ENCODE measurements at regions not wholly inside any gene's neighbourhood (a gene's known extent, or its start where the extent isn't known, plus 50 kb on each side); places are given as distances from the start of the nearest gene placed in this dataset.
A peak's percentile ranks its signal among the peaks of the same experiment; 100 is the strongest.

DNA sequence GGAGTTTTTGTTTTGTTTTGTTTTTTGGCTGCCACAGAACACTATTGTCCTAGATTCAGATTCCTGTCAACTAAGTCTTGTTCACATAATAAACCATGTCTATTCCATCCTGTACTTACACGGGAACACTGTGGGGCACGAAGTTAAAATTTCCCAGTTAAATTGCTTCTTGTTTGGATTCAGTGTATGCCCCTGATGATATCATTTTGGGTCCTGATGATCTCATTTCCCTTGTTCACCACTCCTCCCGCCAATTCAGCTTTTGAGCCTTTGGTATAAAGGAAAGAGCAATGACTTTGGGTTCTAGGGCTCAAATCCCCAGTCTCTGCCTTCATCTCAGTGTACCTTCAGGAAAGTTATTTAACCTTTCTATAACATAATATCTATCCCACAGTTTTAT lies 333.5 kb downstream of the FBXW7 start:
- DNase-seq: no peak
- Histone ChIP-seq H3K27me3 (no peaks in the 10 kb centered on the region), H3K4me3 (no peak overlapping the region), H3K4me1 (no peaks in the 10 kb centered on the region), H3K36me3 (no peaks in the 10 kb centered on the region), H3K9me3 (no peaks in the 10 kb centered on the region), H3K27ac (no peak overlapping the region)
- no peak for TF ChIP-seq POLR2A (IDR thresholded peaks at IDR 0.05)
- TF ChIP-seq, protein P1, sequence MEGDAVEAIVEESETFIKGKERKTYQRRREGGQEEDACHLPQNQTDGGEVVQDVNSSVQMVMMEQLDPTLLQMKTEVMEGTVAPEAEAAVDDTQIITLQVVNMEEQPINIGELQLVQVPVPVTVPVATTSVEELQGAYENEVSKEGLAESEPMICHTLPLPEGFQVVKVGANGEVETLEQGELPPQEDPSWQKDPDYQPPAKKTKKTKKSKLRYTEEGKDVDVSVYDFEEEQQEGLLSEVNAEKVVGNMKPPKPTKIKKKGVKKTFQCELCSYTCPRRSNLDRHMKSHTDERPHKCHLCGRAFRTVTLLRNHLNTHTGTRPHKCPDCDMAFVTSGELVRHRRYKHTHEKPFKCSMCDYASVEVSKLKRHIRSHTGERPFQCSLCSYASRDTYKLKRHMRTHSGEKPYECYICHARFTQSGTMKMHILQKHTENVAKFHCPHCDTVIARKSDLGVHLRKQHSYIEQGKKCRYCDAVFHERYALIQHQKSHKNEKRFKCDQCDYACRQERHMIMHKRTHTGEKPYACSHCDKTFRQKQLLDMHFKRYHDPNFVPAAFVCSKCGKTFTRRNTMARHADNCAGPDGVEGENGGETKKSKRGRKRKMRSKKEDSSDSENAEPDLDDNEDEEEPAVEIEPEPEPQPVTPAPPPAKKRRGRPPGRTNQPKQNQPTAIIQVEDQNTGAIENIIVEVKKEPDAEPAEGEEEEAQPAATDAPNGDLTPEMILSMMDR (IDR thresholded peaks at IDR 0.05): no peak
- intact Hi-C loops (cut with DNase I; ENCODE audit: low total_unique reads): no loop called here

DNA sequence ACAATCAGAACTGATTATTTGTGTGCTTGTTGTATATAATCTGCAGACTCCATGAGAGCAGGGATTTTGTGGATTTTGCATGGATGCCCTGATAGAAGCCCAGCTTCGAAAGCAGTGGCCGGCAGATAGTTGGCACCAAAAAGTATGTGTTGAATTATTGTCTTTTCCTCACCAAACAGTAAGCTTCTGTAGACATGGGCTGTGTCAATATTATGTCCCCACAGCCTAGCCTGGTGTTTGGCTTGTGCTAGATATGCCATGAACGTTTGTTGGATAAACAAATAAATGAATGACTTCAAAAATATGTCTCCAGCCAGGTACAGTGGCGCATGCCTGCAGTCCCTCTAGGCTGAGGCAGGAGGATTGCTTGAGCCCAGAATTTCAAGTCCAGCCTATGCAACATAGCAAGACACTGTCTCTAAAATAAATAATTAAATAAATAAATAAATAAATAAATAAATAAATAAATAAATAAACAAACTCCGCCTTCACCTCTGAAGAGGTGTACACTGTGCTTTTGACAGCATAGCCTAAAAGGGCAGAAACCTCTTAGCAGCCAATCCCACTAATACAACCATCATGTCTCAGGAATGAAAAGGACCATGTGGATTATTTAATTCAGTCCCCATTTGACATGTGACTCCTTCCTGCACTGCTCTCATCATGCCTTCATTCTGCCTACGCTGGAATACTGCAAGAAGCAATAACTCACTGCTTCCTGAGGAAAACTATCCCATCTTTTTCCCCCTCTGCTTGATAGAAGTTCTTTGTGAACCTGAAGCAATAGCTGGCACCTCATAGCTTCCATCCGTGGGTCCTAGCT lies 335.2 kb downstream of the FBXW7 start:
- intact Hi-C loops (cut with DNase I; ENCODE audit: low total_unique reads): no loop called here
- TF ChIP-seq, protein P1 (IDR thresholded peaks at IDR 0.05): no peak
- no peak for TF ChIP-seq POLR2A (IDR thresholded peaks at IDR 0.05)
- H3K4me3 ChIP-seq: no peak overlapping the region
- no peaks in the 10 kb centered on the region for H3K9me3 ChIP-seq
- no peaks in the 10 kb centered on the region for H3K27me3 ChIP-seq
- H3K27ac ChIP-seq: no peak overlapping the region
- DNase-seq: no peak
- no peaks in the 10 kb centered on the region for H3K4me1 ChIP-seq
- H3K36me3 ChIP-seq: no peaks in the 10 kb centered on the region

DNA sequence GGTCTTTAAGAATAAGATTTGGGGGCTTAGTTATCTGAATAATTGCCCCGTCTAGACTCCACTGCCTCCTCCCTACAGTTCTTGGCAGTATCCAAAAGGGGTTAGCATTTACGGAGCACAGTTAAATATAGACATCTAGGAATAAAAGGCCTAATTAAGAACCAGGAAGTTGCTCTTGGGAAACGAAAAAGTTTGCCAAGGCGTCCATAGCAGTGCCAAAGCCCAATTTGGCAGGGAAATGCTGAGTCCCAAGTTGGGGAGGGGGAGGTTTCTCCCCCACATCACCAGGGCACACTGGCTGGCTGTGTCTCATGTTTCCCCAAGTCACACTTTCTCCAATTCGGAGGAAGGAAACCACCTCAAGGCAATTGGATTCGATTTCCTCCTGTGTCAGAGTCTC lies 338.7 kb downstream of the FBXW7 start:
- Histone ChIP-seq H3K27me3 (no peaks in the 10 kb centered on the region), H3K27ac (peak overlapping the region in 1 of 2 donors; percentile 37), H3K36me3 (no peaks in the 10 kb centered on the region), H3K9me3 (no peaks in the 10 kb centered on the region), H3K4me3 (no peak overlapping the region), H3K4me1 (no peaks in the 10 kb centered on the region)
- no peak for DNase-seq
- TF ChIP-seq, protein P1 (IDR thresholded peaks at IDR 0.05): no peak
- TF ChIP-seq POLR2A (IDR thresholded peaks at IDR 0.05): no peak
- intact Hi-C loops (cut with DNase I; ENCODE audit: low total_unique reads): no loop called here

DNA sequence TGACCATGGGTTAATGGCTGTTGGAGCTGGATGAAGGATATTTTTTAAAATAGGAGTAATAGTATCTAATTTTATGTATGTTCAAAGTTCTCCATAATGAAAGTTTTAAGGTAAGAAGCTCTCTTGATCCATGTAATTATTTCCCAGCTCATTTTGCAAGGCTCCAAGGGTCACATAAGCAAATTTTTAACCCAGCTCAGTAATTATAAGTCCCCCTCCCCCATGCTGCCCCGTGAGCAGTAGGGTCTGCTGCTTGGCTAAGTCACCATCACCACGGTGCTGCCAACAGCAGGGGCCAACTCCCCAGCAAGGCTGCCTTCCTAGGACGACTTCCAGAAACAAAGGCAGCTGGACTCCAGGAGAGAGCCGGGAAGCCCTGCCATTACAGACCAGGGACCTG lies 340.0 kb downstream of the FBXW7 start:
- no peak for DNase-seq
- no peaks in the 10 kb centered on the region for H3K9me3 ChIP-seq
- no peak overlapping the region for H3K27ac ChIP-seq
- no peak for TF ChIP-seq POLR2A (IDR thresholded peaks at IDR 0.05)
- TF ChIP-seq, protein P1 (IDR thresholded peaks at IDR 0.05): no peak
- intact Hi-C loops (cut with DNase I; ENCODE audit: low total_unique reads): no loop called here
- no peaks in the 10 kb centered on the region for H3K36me3 ChIP-seq
- H3K27me3 ChIP-seq: no peaks in the 10 kb centered on the region
- no peaks in the 10 kb centered on the region for H3K4me1 ChIP-seq
- no peak overlapping the region for H3K4me3 ChIP-seq

DNA sequence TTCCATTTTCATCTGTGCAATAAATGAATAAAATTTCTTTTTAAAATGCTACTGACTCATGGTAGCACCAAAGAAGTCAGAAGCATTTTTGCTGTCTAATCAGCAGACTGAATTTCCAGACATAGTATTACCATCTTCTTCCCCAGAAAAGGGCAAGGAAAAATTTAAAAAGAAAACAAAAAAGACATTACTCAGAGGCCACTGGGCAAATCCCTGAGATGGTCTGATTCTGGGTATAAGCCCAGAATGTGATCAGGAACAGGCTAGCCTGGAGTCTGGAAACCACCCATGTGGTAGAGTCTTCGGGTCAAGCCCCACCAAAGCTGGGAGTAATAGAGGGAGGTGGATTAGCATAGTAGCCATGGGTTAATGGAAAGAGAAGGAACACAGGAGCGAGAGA lies 342.8 kb downstream of the FBXW7 start:
- intact Hi-C loops (cut with DNase I; ENCODE audit: low total_unique reads): no loop called here
- H3K4me1 ChIP-seq: no peaks in the 10 kb centered on the region
- DNase-seq: no peak
- no peaks in the 10 kb centered on the region for H3K27me3 ChIP-seq
- TF ChIP-seq, protein P1 (IDR thresholded peaks at IDR 0.05): no peak
- no peak for TF ChIP-seq POLR2A (IDR thresholded peaks at IDR 0.05)
- H3K4me3 ChIP-seq: no peak overlapping the region
- H3K36me3 ChIP-seq: no peaks in the 10 kb centered on the region
- H3K9me3 ChIP-seq: no peaks in the 10 kb centered on the region
- H3K27ac ChIP-seq: no peak overlapping the region
